Kidney glomerular epithelial cell (primary cell): ENCODE measurements at regions not wholly inside any gene's neighbourhood (a gene's known extent, or its start where the extent isn't known, plus 50 kb on each side); places are given as distances from the start of the nearest gene placed in this dataset.
"Not testable (repeated sequence)": the region's sequence is repeated elsewhere in the genome, so short reads cannot be mapped to it uniquely, and the experiment has no call there.

Source experiments
- DNase-seq: peaks from one replicate; lab custom pipeline; 2025; lab: John Stamatoyannopoulos, UW

DNA sequence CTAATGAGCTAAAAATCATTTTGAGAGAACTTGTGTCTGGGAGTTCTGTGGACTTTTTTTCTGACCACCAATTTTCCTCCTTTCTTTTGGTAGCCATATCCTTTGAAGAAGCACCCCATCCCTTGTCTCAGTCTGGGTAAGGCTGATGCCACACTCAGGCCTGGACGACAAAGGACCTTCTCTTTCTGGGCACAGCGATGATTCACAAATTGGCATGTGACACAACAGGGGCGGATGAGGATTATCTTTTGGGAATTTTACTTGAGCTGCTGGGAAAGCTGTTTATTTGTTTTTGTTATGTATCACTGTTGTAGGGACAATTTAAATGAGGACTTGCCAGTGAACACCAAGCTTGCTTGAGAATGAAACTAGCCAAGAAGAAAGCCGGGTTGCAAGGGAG lies 233.4 kb upstream of the HAND2 start:
- no peak for DNase-seq

DNA sequence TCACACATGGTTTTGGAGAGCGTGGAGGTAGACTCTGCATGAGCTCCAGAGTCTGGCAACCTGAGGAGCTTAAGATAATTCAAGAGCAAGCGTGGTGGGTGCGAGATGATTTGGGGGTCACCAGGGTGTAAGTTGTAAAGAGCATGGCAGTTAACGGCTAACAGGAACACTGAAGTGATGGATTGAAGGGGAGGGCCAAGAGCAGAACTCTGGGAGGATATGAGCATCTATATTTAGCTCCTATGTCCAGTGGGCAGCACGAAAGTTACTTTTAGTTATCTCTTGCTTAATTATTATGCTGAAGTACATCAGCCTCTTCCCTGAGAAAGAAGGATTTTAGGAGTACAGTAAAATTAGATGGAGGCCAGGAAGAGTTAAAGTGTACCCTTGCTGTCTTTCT lies 231.9 kb upstream of the HAND2 start:
- DNase-seq: no peak

DNA sequence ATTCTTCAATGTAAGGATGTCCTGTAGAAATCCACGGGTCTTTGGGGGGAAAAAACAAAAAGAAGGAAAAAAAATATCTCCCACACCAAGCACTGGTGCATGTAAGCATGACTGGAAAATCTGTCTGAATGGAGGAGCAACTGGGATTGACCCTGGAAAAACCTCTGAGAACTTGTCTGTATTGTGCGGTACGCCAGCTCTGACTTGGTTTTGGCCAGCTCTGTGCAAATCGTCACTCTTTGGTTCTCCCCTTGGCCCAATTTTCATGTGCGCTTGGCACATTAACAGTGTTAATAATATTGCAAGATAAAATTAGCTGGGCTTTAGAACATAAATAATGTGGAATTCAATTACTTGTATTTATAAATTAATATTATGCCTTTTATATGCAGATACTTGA lies 231.2 kb upstream of the HAND2 start:
- no peak for DNase-seq

DNA sequence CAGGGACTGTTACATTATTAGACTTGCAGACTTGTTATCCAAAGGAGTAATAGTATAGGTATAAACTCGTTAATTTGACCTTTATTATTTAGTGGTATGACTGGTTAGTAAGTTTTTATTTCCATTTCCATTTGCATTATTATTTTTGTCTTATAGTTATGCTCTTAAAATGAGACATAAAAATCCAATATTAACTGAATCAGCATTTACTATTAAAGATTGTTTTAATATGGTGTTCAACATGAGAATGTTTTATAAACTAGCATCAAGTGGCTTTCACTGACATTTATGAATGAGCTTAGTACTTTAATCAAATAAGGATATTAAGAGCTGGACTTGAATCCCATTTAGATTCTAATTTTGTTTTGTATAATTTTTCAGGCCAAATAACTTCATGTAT lies 228.1 kb upstream of the HAND2 start:
- no peak for DNase-seq

DNA sequence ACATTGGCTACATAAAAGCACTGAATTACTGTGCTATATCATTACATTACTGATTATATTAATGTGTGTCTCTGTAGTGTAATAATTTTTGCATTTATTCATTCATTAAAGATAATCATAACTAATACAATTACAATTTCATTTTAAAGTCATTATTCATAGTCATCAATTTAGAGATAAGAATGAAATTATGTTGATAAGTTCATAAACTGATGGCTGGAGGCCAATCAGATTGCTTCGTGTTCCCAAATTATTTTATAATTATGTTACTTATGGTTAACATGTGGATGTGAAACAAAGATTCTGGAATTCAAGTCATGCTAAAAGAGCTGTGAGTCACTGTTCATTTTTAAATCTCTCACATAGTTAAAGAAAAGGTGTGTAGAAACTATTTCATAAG lies 223.4 kb upstream of the HAND2 start:
- no peak for DNase-seq

DNA sequence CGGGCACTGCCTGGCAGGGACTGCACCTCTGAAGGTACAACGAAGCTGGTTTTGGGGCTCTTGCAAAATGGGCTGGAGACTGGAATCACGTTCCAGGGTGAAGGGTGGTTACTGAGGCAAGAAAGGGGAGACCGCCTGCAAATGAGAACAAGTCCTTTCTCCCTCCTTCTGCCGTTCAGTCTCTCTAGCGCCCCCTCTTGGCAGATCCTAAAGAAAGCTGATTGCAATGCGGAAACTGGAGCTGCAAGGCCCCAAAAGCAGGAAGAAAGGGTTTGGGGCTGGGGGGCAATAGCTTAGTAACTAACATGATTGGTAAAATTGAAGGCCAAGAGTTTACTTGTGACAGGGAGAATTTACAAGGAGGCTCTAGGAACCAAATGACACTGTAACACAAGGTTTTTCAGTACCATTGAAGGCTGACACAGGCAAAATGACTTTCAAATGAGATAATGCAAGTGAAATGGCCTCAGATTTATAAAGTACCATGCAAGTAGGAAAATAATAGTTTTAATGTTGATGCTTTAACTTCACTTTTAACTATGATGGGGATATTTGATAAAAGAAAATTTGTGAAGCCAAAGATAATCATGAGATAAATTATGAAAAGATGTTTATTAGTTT lies 222.7 kb upstream of the HAND2 start:
- DNase-seq: no peak

DNA sequence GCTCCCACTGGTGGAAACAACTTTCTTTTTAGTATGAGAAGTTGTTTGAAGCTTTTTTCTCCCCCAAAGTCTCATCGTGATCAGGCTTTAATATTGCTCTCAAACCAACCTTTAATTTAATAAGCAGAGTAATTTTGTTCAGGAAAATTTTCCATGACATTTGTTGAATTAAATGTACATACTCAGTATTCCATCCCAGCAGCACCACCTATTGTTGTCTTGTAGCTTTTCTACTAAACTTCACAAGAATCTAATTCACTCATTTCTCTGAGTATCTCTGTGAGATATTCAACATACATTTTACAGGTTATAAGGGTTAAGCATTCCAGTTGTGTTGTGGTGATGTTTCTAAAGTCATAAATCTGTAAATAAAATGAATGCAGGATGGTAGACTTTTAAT lies 218.3 kb upstream of the HAND2 start:
- DNase-seq: no peak

DNA sequence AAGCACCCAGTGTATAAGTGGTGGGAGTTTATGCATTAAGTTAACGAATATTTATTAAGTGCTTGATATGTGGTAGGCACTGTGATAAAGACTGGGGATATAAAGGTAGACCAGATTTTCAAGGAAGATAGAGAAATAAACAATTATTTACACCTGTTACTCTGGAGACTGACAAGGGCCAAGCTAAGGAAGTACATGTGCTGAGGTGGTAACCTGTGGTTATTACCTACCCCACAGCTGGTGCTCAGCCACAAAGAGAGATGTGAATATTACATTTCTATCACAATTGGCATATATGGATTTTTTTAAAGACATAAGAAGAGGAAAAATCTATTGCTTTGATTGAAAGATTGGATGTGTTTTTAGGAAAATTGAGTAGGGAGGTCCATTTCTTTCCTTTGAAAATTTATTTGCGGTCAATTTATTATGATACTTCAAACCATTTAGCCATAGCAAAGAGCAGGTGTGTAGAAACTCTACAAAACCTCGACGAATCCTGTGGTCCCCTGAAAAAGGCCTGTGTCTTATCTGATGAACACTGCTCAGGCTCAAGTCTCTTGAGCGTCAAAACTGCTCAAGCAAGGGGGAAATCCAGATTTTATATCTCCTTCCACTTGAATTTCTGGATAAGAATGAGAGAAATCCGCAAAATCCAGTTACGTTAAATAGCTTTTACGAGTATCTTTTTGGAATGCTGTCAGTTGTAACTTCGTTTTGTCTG lies 217.7 kb upstream of the HAND2 start:
- no peak for DNase-seq

DNA sequence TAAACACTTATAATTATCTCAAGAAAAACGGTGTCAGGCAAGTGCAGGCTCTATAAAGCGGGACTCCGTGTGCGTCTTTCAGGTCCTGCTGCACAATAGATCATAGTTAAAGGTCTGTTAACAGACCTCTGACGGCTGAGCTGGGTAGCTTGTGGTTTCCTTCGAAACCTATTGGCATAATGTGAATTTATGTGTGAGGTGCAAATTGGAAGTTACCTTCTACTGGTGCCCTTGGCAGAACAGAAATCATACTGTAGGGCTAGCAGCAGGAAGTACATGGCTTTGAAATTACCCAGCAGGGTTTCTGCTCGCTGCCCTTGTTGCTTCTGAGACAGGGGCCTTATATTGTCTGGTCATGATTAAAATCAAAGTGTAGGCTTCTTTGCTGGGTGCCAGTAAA lies 216.4 kb upstream of the HAND2 start:
- DNase-seq: no peak

DNA sequence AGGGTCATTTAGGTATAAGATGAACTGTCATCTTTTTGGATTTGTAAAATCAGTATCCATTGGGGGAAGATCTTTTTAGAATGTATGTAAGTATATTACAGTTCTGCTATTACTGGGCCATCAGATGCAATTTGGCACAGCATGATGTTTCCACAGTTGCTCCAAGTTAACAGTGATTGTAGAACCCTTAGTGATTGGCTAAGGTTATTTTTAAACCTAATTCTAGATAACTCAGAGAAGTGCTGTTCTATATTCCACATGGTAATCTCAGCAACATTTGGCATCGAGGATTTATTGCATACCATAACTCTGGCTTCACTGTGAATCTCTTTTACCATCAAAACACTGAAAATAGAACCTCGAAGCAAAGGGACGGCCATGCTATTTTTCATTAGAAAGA lies 215.7 kb upstream of the HAND2 start:
- DNase-seq: no peak

DNA sequence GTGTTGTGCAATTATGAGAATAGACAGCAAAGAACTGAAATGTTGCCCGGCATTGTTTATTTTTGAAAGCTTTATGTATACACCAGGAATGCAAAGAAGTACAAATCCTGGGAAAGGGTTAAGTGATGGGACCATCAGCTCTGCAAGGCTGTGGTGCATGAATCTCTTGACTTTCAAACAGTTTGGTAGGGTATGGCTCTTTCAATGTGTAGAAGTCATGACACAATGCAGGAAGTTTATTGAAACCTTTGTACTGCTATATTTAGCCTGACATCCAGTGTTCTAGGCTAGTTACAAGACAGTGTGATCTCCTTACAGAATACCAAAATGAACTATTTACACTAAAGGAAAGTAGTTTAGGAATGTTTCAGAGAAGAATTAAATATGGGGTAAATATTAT lies 206.8 kb upstream of the HAND2 start:
- no peak for DNase-seq

DNA sequence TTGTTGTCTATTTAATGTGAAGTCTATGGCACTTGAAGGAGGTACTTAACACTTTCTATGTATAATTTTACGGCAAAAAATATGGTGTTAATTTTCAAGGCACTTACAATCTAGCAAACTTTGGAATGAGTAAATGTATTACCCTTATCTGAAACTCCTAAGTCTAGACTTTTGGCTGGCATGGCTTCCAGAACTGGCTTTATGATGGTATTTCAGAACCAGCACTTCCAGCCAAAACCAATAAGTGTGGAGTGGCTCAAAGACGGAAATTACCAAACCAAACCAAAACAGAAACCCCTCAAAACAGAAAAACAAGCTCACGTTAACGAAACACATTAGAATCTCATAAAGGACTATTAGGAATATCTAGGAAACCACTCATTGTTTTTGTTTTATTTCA lies 205.6 kb upstream of the HAND2 start:
- DNase-seq: no peak

DNA sequence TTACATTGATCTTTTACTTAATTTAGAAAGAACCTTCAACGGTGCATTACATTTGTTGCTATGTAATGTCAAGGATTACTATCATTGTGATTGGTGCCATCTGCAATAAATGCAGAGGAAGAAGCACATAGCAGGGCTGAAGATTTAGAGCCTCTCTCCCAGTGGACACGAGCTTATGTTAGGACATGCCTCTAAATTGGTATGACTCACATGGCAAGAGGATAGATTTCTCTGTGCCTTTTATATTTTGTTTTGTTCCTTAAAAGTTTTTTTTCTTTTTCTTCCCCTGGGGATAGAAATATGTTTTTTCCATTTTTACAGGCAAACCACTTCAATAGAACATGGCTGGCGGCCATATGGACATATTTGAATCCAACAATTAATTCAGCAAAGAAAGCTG lies 205.0 kb upstream of the HAND2 start:
- DNase-seq: no peak

DNA sequence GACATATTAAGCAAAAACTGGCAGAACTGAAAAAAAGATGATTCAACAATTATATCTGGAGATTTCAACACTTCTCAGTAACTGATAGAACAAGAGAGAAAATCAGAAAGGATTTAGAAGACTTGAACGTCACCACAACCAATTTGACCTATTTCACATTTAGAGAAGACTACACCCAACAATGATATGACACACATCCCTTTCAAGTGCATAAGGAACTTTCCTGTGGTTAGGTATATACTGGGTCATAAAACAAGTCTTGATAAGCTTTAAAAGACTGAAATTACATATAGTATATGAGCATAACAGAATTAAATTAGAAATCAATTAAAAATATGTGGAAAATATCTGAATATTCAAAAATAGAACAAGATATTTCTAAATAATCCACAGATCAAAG lies 201.2 kb upstream of the HAND2 start:
- no peak for DNase-seq

DNA sequence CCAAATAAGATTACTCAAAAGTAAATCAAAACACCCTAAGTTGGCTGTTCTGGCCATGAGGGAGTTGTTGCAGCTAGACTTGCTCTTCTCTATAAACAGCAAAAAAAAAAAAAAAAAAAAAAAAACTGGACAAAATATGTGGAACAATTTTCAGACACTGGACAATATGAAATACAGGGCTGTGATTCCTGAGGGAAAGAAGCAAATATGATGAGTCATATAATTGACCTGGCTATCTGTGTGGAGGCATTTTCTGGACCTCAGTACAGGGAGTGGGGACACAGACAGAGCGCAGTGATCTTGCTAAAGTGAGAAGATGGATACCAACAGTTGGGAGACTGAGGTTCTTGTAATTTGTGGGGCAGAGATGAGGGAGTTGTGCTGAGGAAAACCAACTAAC lies 192.0 kb upstream of the HAND2 start:
- DNase-seq: no peak

DNA sequence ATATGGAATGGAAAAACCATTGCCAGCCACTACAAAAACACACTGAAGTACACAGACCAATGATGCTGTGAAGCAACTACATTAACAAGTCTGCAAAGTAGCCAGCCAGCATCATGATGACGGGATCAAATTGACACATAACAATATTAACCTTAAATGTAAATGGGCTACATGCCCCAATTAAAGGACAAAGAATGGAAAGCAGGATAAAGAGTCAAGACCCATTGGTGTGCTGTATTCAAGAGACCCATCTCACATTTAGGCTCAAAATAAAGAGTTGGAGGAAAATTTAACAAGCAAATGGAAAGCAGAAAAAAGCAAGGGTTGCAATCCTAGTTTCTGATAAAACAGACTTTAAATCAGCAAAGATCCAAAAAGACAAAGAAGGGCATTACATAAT lies 188.5 kb upstream of the HAND2 start:
- not testable (repeated sequence) for DNase-seq

DNA sequence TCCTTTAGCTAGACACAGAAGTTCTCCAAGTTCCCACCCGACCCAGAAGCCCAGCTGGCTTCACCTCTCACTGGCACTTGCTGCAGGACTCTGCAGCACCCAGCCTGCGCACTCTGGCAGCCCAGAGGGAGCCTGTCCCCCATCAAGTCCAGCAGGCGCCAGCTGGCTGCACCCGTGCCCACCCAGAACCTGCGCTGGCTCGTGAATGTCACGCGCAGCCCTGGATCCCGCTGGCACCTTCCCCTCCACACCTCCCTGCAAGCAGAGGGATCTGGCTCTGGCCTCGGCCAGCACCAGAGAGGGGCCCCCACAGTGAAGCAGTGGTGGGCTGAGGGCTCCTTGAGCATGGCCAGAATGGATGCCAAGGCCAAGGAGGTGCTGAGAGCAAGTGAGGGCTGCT lies 187.6 kb upstream of the HAND2 start:
- DNase-seq: no peak

DNA sequence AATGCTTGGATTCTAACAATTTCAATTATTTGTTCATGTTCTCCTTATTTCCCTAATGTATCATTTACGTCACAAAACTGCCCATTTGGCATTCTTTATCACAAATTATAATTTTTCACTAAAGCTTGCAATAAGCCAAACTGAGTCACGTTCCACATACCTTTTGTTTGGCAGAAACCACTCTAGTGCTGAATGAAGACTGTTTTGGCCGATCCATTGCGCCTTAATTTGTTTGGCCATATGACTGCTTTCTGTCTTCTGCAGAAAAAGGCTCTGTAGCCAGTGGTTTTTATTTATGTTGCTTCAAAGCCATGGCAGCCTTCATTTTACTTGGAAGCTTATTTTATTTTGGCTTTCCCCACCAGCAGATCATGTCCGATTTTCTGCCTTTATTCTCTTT lies 184.4 kb upstream of the HAND2 start:
- no peak for DNase-seq

DNA sequence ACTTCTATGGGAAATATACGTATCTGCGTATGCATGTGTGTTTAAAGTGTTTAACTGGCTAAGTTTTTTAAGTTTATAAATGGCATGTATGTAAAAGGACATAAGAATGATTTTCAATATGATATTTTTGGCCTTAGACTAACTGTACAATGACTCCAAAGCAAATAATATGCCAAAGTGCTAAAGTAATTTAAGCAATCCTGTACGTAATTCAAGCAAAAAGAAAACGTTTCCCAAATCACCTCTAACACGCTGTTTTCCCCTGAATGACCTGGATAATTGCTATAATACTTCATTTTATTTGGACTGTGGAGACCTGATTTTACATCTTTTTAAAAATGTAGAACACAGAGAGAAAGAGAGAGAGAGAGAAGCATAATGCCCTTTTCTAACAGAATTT lies 183.0 kb upstream of the HAND2 start:
- DNase-seq: no peak

DNA sequence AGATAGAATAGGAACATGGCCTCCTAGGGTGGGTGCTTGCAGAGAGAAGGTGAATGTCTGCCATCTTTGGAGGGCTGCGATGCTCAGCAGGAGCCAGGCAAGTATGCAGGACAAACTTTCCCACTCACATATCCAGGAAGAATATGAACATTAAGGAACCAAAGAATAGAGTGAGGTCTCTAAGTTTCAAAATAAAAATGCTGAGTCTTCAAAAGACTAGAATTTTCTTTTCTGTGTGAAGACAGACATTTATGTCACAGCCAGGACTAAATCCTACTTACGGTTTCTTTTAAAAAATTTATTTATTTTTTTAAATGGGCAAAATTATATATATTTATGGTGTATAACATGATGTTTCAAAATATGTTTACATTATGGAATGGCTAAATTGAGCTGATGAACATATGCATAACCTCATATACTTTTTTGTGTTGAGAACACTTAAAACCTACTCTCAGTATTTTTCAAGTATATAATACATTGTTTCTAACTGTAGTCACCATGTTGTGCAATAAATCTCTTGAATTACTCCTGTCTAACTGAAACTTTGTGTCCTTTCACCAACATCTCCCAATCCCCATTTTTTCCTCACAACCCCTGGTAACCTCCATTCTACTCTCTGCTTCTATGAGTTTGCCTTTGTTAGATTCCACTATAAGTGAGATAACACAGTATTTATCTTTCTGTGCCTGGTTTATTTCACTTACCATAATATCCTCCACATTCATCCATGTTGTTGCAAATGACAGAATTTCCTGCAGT lies 177.8 kb upstream of the HAND2 start:
- no peak for DNase-seq

DNA sequence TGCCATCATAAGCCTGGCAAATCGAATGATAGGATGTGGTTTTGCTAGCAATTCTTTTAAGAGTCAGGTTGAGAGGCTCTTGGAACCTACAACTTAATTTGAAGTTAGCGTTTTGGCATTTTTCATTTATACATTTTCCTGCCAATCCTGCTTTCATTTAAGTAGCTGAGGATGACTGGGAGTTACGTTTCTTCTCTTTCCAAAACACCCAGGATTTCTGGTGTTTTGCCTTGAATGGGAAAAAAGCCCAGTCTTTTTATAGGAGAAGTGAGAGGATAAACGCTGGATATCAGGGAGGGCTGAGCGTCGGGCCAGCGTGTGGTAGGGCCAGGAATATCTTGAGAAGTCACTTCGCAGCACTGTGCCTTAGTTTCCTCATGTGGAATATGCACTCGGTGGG lies 174.2 kb upstream of the HAND2 start:
- DNase-seq: no peak

DNA sequence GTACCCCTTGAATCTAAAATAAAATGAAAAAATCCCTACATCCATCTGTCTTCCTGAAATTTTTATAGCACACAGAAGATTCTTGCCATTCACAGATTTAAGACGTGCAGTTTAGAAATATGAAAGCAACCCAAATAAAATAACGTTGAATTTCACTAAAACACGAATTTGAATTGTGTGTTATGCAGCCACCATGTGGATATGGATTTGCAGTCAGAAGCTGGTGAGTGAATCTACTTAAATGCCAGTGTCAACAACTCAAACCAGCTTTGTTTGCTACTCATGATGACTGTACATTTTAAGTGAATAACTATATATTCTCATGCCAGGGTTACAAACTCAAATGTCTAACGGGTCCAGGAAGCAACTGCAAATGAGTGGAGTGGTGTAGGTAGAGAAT lies 173.0 kb upstream of the HAND2 start:
- no peak for DNase-seq

DNA sequence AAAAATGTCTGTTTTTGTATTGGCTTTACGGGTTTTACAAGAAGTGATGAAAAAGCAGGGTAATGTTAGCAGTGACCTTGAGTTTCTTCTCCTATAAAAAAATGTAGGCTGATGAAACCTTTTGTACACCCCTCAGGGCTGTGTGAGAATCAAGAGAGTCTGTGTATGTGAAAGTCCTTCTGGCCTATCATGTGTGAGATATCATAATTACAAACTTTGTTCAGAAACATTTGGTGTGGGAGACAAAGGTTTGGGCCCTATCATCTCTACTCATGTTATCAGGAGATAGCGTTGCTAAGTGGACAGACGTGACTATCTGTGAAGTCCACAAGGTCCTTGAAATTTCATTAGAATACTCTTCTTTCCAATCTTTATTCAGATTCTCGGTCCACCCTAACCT lies 170.6 kb upstream of the HAND2 start:
- DNase-seq: no peak
